ENCODE measurements at regions not wholly inside any gene's neighbourhood (a gene's known extent, or its start where the extent isn't known, plus 50 kb on each side); places are given as distances from the start of the nearest gene placed in this dataset.

GRCh38 chr5:89583534-89583933 is 700.5 kb upstream of the MEF2C start:
- CTCF ChIA-PET = no interaction called here
- no peak overlapping the region for H3K27ac ChIP-seq (ENCODE audit: insufficient read depth, low read depth, low read length)
- H3K4me3 ChIP-seq (replicated peaks in 1 of 3; ENCODE audit: insufficient read depth in 1 of 3, low read depth in 1 of 3, low read length in 3 of 3) = no peak overlapping the region
- BruUV-seq (replicated peaks) = no TSS peak
- no peaks in the 10 kb centered on the region for H3K4me1 ChIP-seq (ENCODE audit: control insufficient read depth, extremely low read depth, insufficient read depth, low read length)
- no peaks in the 10 kb centered on the region for H3K36me3 ChIP-seq (ENCODE audit: control insufficient read depth in 2 of 2, extremely low read depth in 1 of 2, insufficient read depth in 2 of 2, low read length in 2 of 2)
- H3K9me1 ChIP-seq (replicated peaks; ENCODE audit: control insufficient read depth, extremely low read depth, insufficient read depth, low read length) = no peaks in the 10 kb centered on the region
- DNase-seq (ENCODE audit: low read depth, low spot score) (no peak), FAIRE-seq (no peak)
- no peaks in the 10 kb centered on the region for H4K20me1 ChIP-seq (replicated peaks; ENCODE audit: control insufficient read depth, extremely low read depth, insufficient read depth, low read length)
- no peak overlapping the region for H2AFZ ChIP-seq (ENCODE audit: low read depth, low read length)
- TF ChIP-seq EZH2 (IDR thresholded peaks at IDR 0.05; ENCODE audit: borderline replicate concordance, low read depth, low read length, severe bottlenecking) (no peak), JUN (IDR thresholded peaks at IDR 0.05; ENCODE audit: borderline replicate concordance, insufficient read depth, insufficient read length, low read depth) (no peak), MAX (IDR thresholded peaks at IDR 0.05; ENCODE audit: insufficient read depth, insufficient read length) (no peak), MYC (IDR thresholded peaks at IDR 0.05; ENCODE audit: low read depth, low read length) (no peak), POLR2AphosphoS5 (IDR thresholded peaks at IDR 0.05; ENCODE audit: insufficient read depth, low read depth, low read length) (no peak)
- no peak overlapping the region for H3K4me2 ChIP-seq (ENCODE audit: insufficient read depth, low read length)
- no peak overlapping the region for H3K9ac ChIP-seq (replicated peaks; ENCODE audit: extremely low read depth, insufficient read depth, low read length)
- dilution Hi-C loops (cut with MboI; ENCODE audit: extremely low pct_ligation_motif_present, low sequenced_read_pairs) = no loop called here
- no peaks in the 10 kb centered on the region for H3K79me2 ChIP-seq (ENCODE audit: control insufficient read depth, insufficient read depth, low read length)
- no peaks in the 10 kb centered on the region for H3K9me3 ChIP-seq (replicated peaks; ENCODE audit: control insufficient read depth, insufficient read depth, low read length)
- H3K27me3 ChIP-seq (ENCODE audit: control insufficient read depth in 2 of 2, insufficient read depth in 2 of 2, low read length in 2 of 2) = no peaks in the 10 kb centered on the region
- POLR2A ChIA-PET = no interaction called here
- intact Hi-C loops (cut with micrococcal nuclease) = no loop called here

GRCh38 chr5:89582768-89583339 is 699.9 kb upstream of the MEF2C start:
- no peaks in the 10 kb centered on the region for H3K9me3 ChIP-seq (replicated peaks; ENCODE audit: control insufficient read depth, insufficient read depth, low read length)
- no peaks in the 10 kb centered on the region for H3K4me1 ChIP-seq (ENCODE audit: control insufficient read depth, extremely low read depth, insufficient read depth, low read length)
- no peak overlapping the region for H3K9ac ChIP-seq (replicated peaks; ENCODE audit: extremely low read depth, insufficient read depth, low read length)
- no peaks in the 10 kb centered on the region for H3K36me3 ChIP-seq (ENCODE audit: control insufficient read depth in 2 of 2, extremely low read depth in 1 of 2, insufficient read depth in 2 of 2, low read length in 2 of 2)
- no peak overlapping the region for H3K4me2 ChIP-seq (ENCODE audit: insufficient read depth, low read length)
- FAIRE-seq = no peak
- no peak for TF ChIP-seq POLR2A (IDR thresholded peaks at IDR 0.05; ENCODE audit: low read depth, low read length)
- TF ChIP-seq FOS (IDR thresholded peaks at IDR 0.05; ENCODE audit: borderline replicate concordance, insufficient read depth, low read length) = no peak
- no peak for TF ChIP-seq MYC (IDR thresholded peaks at IDR 0.05; ENCODE audit: low read depth, low read length)
- peak; percentile 32 for TF ChIP-seq JUN (IDR thresholded peaks at IDR 0.05; ENCODE audit: borderline replicate concordance, insufficient read depth, insufficient read length, low read depth)
- TF ChIP-seq MAX (IDR thresholded peaks at IDR 0.05; ENCODE audit: insufficient read depth, insufficient read length) = no peak
- no peak for TF ChIP-seq CTCF (IDR thresholded peaks at IDR 0.05; ENCODE audit: extremely low read depth in 1 of 2, insufficient read depth in 1 of 2, low read depth in 1 of 2, low read length in 2 of 2)
- H3K4me3 ChIP-seq (replicated peaks in 1 of 3; ENCODE audit: insufficient read depth in 1 of 3, low read depth in 1 of 3, low read length in 3 of 3) = no peak overlapping the region
- no peaks in the 10 kb centered on the region for H3K79me2 ChIP-seq (ENCODE audit: control insufficient read depth, insufficient read depth, low read length)
- H4K20me1 ChIP-seq (replicated peaks; ENCODE audit: control insufficient read depth, extremely low read depth, insufficient read depth, low read length) = no peaks in the 10 kb centered on the region
- no peaks in the 10 kb centered on the region for H3K27me3 ChIP-seq (ENCODE audit: control insufficient read depth in 2 of 2, insufficient read depth in 2 of 2, low read length in 2 of 2)
- intact Hi-C loops (cut with micrococcal nuclease) = no loop called here
- no peak overlapping the region for H2AFZ ChIP-seq (ENCODE audit: low read depth, low read length)
- no TSS peak for BruUV-seq (replicated peaks)
- no peak overlapping the region for H3K27ac ChIP-seq (ENCODE audit: insufficient read depth, low read depth, low read length)
- POLR2A ChIA-PET = no interaction called here
- dilution Hi-C loops (cut with MboI; ENCODE audit: extremely low pct_ligation_motif_present, low sequenced_read_pairs) = no loop called here
- no peaks in the 10 kb centered on the region for H3K9me1 ChIP-seq (replicated peaks; ENCODE audit: control insufficient read depth, extremely low read depth, insufficient read depth, low read length)
- CTCF ChIA-PET = no interaction called here
- DNase-seq (ENCODE audit: low read depth, low spot score) = no peak

Measured in endothelial cell of umbilical vein (primary cell).